K562 (cell line): ENCODE measurements at regions not wholly inside any gene's neighbourhood (a gene's known extent, or its start where the extent isn't known, plus 50 kb on each side); places are given as distances from the start of the nearest gene placed in this dataset.

Source experiments
- CHD2 ChIP-seq: IDR thresholded peaks from 2 replicates; pipeline ENCODE4 v1.6.1; 2011; ENCODE audit warnings: low read depth, low read length
- MGA ChIP-seq: fragments of 450-650 bp; IDR thresholded peaks from 2 replicates; pipeline ENCODE4 v1.6.1; 2016; ENCODE audit warnings: mild to moderate bottlenecking, moderate library complexity
- RERE ChIP-seq: sonication (generic); formaldehyde crosslinking; IDR thresholded peaks from 2 replicates; pipeline ENCODE4 v1.8.0; 2023; ENCODE audit warnings: missing genetic modification reagents, mild to moderate bottlenecking, borderline replicate concordance
- SRSF1 ChIP-seq: fragments of 200-400 bp; formaldehyde crosslinking; IDR thresholded peaks from 2 replicates; pipeline ENCODE4 v1.6.1; 2017; ENCODE audit warnings: mild to moderate bottlenecking, low read depth, low read length, moderate library complexity

DNA sequence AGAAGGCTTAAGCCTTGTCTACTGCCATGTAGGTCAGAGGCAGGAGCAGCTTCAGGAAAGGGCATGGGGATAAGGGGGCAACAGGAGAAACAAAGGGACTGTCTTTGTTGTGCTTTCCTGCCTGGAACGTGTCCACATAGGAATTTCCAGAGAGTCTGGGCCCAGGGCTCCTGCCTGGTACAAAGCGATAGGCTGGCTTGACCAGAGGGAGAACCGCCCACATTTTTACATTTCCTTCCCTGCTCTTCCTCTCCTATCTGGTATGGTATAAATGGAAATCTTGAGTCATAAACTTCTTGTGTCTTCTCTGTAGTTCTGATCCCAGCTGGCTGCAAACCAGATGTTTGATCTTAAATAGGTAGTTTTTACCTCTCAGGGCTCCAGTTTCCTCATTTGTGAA is 414.8 kb downstream of the HRH4 start (continued):
- TF ChIP-seq MGA (no peak), CHD2 (no peak), SRSF1 (no peak), RERE (CRISPR knock-in tag) (no peak)
